ENCODE measurements at regions not wholly inside any gene's neighbourhood (a gene's known extent, or its start where the extent isn't known, plus 50 kb on each side); places are given as distances from the start of the nearest gene placed in this dataset.

DNA sequence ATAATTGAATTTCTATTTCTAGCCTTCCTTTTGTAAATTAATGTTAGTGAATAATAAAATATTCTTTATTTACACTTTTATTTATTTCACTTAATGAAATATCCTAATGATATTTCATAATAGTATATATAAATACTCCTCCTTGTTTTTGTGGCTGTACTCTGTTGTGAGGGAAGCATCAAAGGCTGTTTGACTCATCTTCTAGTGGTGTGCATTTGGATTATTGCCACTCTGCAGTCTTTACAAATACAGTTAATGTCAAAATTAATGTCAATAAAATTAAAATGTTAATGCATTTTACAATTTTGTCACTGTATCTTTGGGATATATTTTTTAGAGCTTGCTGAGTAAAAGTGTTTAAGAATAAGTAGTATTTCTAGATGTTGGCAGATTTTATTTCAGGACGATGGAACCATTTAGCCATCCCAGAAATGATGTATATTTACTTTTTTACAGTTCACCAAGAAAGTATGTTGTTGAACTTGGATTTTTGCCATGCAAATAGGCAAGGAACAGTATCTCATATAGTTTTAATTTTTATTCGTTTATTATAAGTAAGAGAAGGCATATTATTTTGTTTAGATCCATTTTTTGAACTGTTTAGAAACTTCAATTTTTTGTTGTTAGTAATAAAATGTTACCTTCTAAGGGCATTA lies 281.2 kb upstream of the SLITRK6 start:
- no peak for TF ChIP-seq ZNF660 (tag by site-specific recombination; IDR thresholded peaks at IDR 0.05)
- TF ChIP-seq IKZF3 (tag by site-specific recombination; IDR thresholded peaks at IDR 0.05): no peak
- TF ChIP-seq, protein P1, sequence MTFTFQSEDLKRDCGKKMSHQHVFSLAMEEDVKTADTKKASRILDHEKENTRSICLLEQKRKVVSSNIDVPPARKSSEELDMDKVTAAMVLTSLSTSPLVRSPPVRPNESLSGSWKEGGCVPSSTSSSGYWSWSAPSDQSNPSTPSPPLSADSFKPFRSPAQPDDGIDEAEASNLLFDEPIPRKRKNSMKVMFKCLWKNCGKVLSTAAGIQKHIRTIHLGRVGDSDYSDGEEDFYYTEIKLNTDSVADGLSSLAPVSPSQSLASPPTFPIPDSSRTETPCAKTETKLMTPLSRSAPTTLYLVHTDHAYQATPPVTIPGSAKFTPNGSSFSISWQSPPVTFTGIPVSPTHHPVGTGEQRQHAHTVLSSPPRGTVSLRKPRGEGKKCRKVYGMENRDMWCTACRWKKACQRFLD (tag by site-specific recombination; IDR thresholded peaks at IDR 0.05): no peak
- TF ChIP-seq ZNF558 (tag by site-specific recombination; IDR thresholded peaks at IDR 0.05): no peak
- TF ChIP-seq ZNF629 (tag by site-specific recombination; IDR thresholded peaks at IDR 0.05): no peak
- TF ChIP-seq CTCF (tag by site-specific recombination; IDR thresholded peaks at IDR 0.05): no peak
- TF ChIP-seq, protein P2, sequence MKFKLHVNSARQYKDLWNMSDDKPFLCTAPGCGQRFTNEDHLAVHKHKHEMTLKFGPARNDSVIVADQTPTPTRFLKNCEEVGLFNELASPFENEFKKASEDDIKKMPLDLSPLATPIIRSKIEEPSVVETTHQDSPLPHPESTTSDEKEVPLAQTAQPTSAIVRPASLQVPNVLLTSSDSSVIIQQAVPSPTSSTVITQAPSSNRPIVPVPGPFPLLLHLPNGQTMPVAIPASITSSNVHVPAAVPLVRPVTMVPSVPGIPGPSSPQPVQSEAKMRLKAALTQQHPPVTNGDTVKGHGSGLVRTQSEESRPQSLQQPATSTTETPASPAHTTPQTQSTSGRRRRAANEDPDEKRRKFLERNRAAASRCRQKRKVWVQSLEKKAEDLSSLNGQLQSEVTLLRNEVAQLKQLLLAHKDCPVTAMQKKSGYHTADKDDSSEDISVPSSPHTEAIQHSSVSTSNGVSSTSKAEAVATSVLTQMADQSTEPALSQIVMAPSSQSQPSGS (tag by site-specific recombination; IDR thresholded peaks at IDR 0.05; ENCODE audit: low read depth): no peak
- TF ChIP-seq ZNF24 (tag by site-specific recombination; IDR thresholded peaks at IDR 0.05): no peak
